Erythroblast (primary cell): ENCODE measurements at regions not wholly inside any gene's neighbourhood (a gene's known extent, or its start where the extent isn't known, plus 50 kb on each side); places are given as distances from the start of the nearest gene placed in this dataset.

Experiments
- GATA1 ChIP-seq: IDR thresholded peaks from 2 replicates; pipeline ENCODE4 v1.6.1; 2011; ENCODE audit warnings: low read depth, mild to moderate bottlenecking, control low read depth, low read length, moderate library complexity
- POLR2A ChIP-seq: IDR thresholded peaks from 2 replicates; pipeline ENCODE4 v1.6.1; 2011; ENCODE audit warnings: mild to moderate bottlenecking, low read length

DNA sequence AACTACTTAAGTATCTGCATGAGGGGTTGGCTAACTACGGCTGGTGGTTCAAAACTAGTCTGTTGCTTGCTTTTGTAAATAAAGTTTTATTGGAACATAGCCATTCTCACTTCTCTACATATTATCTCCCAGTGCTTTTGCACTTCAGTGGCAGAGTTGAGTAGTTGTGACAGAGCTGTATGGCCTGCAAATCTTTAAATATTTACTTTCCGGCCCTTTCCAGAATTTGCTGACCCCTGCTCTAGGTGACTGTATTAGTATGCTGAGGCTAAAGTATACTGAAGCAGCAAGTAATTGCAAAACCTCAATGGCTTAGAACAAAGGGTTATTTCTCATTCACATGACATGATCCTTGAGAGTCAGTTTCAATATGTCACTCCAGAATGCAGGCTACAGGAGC, 78.3 kb downstream of the OTUD1 start:
- TF ChIP-seq POLR2A, result no peak
- no peak for TF ChIP-seq GATA1
